NCI-H69 (cell line): ENCODE measurements at regions not wholly inside any gene's neighbourhood (a gene's known extent, or its start where the extent isn't known, plus 50 kb on each side); places are given as distances from the start of the nearest gene placed in this dataset.

Experiments used
- DNase-seq: peaks from one replicate; lab custom pipeline; 2025; lab: John Stamatoyannopoulos, UW

GRCh38 chr10:123494301-123494808 is 171.8 kb upstream of the GPR26 start:
- DNase-seq, result no peak

DNA sequence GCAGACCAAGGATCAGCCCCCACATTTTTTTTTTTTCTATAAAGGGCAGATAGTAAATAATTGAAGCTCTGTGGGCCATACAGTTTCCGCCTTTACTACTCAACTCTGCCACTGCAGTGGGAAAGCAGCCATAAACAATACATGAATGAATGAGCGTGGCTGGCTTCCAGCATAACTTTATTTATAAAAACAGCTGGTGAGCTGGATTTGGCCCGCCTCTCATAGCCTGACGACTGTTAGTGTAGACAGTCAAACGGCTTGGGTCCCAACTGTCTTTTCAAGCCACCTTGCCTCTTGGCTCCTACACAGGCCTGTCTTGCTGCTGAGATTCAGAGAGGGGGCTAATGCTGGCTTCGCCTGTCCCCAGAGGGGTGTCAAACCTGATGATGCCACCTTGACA is 169.8 kb upstream of the GPR26 start:
- DNase-seq, result peak; percentile 12

DNA sequence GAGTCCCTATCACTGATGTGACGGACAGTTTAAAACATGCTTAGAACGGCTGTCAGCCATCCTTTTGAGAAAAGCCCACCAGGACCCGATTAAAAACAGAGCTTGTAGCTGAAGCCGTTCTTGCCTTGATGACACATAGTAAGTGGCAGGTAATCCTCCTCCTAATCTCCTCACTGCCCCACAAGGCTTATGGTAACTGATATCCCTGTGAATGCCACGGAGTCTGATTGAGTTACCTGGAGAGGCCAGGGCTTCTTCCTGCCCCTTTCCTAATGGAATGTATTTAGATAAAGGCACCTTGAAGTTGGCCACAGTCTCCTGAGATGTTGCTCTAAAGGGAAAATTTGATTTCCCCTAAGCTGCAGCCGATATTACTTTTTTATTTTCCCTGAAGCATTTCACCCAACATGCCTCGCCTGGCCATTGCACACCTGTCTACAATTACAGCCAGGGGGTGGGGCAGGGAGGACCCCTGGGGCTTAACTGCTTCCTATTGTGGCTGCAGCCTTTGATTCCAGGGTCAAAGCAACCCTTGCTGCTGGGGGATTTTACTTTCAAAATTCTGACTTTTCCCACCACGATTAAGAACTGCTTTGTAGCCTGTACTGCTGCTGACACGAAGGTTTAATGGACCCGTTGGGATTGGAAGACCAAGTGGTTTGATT is 169.0 kb upstream of the GPR26 start:
- peak; percentile 22 for DNase-seq

GRCh38 chr10:123500110-123500509 is 166.0 kb upstream of the GPR26 start:
- DNase-seq, result no peak

- DNase-seq, result no peak
These were observed 165.0 kb upstream of the GPR26 start for GRCh38 chr10:123501148-123501547.

GRCh38 chr10:123502983-123503382 is 163.2 kb upstream of the GPR26 start:
- DNase-seq, result no peak

- DNase-seq, result no peak
These were observed 159.7 kb upstream of the GPR26 start for GRCh38 chr10:123506455-123506854.

- no peak for DNase-seq
These were observed 158.9 kb upstream of the GPR26 start for GRCh38 chr10:123507298-123507697.

DNA sequence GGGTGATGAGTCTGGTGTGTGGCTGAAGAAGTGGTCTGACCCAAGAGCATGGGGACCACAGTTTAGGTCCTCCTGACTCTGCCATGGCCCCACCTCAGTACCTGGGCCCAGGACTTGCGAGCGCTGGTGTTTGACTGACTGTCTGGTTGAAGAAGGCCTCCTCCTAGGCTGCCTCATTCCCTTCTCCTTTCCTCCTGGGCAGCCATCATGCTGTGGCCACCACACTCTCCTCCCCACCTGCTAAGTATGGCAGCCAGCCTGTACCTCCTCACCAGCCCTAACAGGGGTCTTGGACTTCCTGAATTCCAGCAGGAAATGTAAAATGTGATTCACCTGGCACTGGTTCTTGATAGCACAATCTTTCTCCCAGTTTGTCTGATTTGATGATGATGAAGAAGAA is 156.8 kb upstream of the GPR26 start:
- no peak for DNase-seq

- DNase-seq, result no peak
These were observed 153.0 kb upstream of the GPR26 start for GRCh38 chr10:123512901-123513775.

DNA sequence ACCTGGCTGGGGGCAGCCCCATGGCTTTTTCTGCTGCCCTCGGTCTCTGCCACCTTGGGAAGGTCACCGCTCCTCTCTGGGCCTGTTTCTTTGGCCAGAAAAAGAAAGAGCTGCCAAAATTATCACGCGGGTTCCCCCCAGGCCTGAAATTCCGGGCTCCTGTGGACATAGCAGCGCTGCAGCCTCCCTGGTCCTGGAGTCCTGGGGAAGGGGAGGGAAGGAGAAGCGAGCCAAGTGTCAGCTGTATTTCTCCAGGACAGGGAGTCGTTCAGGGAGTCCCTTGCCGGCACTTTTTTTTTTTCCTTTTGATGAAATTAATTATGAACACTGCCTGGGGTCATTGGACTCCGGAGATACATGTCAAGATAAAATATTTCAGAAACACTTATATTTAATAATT is 152.3 kb upstream of the GPR26 start:
- DNase-seq, result no peak

DNA sequence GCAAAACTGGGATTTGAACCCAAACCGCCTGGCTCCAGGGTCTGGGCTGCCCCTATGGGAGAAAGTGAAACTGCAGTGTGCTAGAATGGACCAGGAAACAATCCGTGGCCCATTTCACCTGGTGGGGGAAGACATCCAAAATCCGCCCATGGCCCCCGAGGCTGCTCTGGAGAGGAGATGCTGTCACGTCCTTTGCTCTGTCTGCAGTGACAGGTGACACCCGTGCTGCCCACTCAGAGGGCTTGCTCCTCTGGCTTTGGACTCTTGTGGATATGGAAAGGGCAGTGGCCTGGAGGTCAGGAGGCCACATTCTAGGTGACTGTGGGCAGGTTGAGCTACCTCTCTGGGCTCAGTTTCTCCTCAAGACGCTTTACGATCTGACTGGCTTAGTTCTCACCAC is 151.2 kb upstream of the GPR26 start:
- DNase-seq, result no peak

DNA sequence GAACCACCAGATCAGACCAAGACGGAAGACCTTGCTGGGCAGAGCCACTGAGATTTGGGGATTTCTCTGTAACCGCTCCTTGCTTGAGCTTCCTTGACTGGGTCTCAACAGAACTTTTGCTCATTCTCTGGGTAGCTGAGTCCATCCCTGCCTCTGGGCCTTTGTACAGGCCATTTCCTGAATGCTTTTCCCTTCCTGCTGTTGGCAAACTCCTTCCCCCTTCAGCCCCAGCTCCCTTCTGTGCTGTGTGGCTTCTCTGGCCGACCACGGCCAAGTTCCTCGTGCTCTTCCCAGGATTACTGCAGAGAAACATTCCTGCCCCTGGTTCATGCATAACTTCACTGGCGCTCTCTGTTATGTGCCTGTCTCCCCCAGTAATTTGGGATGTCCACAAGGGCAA is 150.5 kb upstream of the GPR26 start:
- no peak for DNase-seq

- no peak for DNase-seq
These were observed 149.9 kb upstream of the GPR26 start for GRCh38 chr10:123516291-123516690.

DNA sequence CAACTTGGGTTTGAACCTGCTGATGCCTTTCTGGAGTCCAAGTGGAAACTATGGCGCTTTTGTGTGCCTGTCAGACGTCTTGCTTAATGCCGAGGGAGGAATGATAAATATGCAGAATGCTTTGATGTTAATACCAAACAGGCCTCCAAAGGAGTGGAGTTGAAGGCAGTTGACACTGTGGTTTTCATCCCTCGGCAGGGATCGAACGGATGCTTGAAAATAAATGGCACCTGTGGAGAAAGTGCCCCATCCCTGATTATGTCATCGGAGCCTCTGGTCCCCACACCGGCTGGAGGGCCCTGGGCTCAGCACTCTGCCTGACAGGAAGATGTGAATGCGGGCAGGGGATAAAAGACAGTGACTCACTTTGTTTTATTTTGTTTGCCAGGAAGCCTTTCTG is 148.7 kb upstream of the GPR26 start:
- DNase-seq, result no peak

DNA sequence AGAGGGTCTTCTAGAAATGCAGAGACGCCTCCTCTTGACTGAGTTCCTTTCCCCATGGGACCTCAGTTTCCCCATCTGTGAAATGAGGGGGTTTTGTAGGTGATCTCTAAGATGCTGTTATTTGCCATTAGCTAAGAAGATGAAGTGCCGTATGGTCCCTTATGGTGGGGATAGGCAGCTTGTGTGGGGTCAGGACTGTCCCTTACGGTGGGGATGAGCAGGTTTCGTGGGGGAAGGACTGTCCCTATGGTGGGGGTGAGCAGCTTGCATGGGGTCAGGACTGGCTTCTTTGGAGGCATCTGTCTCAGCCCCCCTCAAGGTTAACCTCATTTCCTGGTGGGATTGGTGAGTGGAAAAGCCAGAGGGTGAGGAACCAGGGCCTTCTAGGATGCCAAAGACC is 148.3 kb upstream of the GPR26 start:
- no peak for DNase-seq

DNA sequence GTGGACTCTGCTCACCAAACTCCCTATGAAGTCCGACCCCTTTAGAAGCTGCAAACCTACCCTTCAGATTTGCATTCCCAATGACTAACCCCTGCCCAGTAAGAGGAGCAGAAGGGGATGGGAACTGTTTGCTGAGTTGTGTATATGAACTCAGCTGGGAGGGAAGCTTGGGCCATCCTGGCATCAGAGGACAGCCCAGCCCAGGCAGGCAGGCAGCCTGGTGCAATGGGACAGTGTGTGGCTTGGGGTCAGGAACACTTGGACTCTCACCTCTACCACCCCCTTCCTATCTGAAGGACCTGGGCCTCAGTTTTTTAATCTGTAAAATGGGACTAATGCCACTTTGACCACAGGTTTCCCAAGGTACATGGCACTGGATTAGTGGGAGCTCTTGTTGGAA is 147.4 kb upstream of the GPR26 start:
- DNase-seq, result no peak

- no peak for DNase-seq
These were observed 146.3 kb upstream of the GPR26 start for GRCh38 chr10:123519861-123520260.

DNA sequence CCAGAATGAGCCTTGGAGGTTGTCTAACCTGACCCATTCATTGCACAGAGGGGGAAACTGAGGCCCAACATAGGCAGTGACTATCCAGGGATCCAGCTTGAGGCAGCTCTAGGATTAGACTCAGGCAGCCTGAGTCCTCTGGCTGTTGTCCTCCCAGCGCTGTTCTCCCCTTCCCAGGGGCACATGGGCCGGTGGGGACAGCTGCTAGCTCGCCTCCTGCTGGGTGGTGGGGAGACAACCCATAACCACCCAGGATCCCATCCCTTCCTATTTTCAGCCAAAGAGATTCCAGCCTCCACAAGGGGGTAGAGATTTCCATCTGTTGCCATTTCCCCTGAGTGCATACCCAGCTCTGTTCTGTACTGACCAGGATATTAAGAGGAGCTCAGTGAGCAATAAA is 145.1 kb upstream of the GPR26 start:
- DNase-seq, result no peak

GRCh38 chr10:123521556-123521955 is 144.6 kb upstream of the GPR26 start:
- DNase-seq, result no peak

GRCh38 chr10:123522702-123523312 is 143.3 kb upstream of the GPR26 start:
- no peak for DNase-seq

DNA sequence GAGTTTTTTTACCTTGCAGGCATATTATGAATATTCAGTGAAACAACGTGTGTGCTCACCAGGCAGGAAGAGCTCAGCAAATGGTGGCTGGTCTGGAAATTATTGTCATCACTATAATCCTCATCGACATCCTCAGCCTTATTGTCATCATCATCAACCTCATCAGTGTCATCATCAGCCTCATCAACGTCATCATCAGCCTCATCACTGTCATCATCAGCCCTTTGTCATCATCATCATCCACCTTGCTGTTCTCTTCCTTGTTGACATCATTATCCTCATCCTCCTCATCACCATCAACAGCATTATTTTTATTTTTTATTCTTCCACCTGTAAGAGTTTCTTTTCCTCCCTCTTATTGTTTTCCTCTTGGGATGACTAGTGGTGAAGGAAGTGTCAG is 142.3 kb upstream of the GPR26 start:
- no peak for DNase-seq
